Sigmoid colon (tissue), 4 donors: ENCODE measurements at regions not wholly inside any gene's neighbourhood (a gene's known extent, or its start where the extent isn't known, plus 50 kb on each side); places are given as distances from the start of the nearest gene placed in this dataset.

Source experiments
- CTCF ChIP-seq, 4 experiments: fragments of 450-650 bp in 3 of 4; fragments of 200-600 bp in 1 of 4; IDR thresholded peaks; one replicate each; pipeline ENCODE4 v1.5.1; 2016 to 2019; ENCODE audit warnings: antibody characterized with exemption in 4 of 4, mild to moderate bottlenecking in 3 of 4, moderate library complexity in 2 of 4
- EP300 ChIP-seq, 4 donors: sonication (generic); formaldehyde crosslinking; IDR thresholded peaks; one replicate each; pipeline ENCODE4 v1.6.1; 2017; ENCODE audit warnings: antibody characterized with exemption in 4 of 4
- POLR2A ChIP-seq, 2 donors: fragments of 450-650 bp; IDR thresholded peaks; one replicate each; pipeline ENCODE4 v1.6.1; 2016; ENCODE audit warnings: antibody characterized with exemption in 2 of 2, mild to moderate bottlenecking in 2 of 2, moderate library complexity in 2 of 2
- POLR2AphosphoS5 ChIP-seq, 4 donors: sonication (generic); formaldehyde crosslinking; IDR thresholded peaks; one replicate each; pipeline ENCODE4 v1.6.1; 2017; ENCODE audit warnings: antibody characterized with exemption in 4 of 4

GRCh38 chr13:30367296-30367695 lies 55.0 kb upstream of the UBE2L5 start:
- no peak for TF ChIP-seq POLR2AphosphoS5 (IDR thresholded peaks at IDR 0.05)
- TF ChIP-seq POLR2A (IDR thresholded peaks at IDR 0.05) = no peak
- TF ChIP-seq CTCF (IDR thresholded peaks at IDR 0.05) = no peak
- TF ChIP-seq EP300 (IDR thresholded peaks at IDR 0.05) = no peak
